ENCODE measurements at regions not wholly inside any gene's neighbourhood (a gene's known extent, or its start where the extent isn't known, plus 50 kb on each side); places are given as distances from the start of the nearest gene placed in this dataset.

GRCh38 chr4:103895876-103896465 lies 176.2 kb upstream of the TACR3 start:
- no peak for DNase-seq (ENCODE audit: low read depth in 2 of 2)
- no peaks in the 10 kb centered on the region for H3K9me3 ChIP-seq (ENCODE audit: control insufficient read depth, insufficient read depth, low read depth, low read length)

GRCh38 chr4:103892586-103892985 lies 172.8 kb upstream of the TACR3 start:
- Histone ChIP-seq H3K27me3 (ENCODE audit: control insufficient read depth, insufficient read depth, low read length) (no peaks in the 10 kb centered on the region), H3K79me2 (ENCODE audit: control insufficient read depth, insufficient read depth, low read length) (no peaks in the 10 kb centered on the region), H3K4me1 (ENCODE audit: control insufficient read depth, extremely low read depth, insufficient read depth, low read length) (no peaks in the 10 kb centered on the region), H3K9ac (ENCODE audit: insufficient read depth, low read length) (no peak overlapping the region), H4K20me1 (ENCODE audit: control insufficient read depth, extremely low read depth, insufficient read depth, low read length) (no peaks in the 10 kb centered on the region), H3K4me3 (replicated peaks in 1 of 4; ENCODE audit: control extremely low read depth in 1 of 4, insufficient read depth in 1 of 4, low read depth in 3 of 4, low read length in 4 of 4) (no peak overlapping the region), H3K9me3 (ENCODE audit: control insufficient read depth, insufficient read depth, low read depth, low read length) (no peaks in the 10 kb centered on the region), H3K4me2 (ENCODE audit: extremely low read depth, insufficient read depth, low read length) (no peak overlapping the region), H2AFZ (ENCODE audit: low read length) (no peak overlapping the region), H3K36me3 (ENCODE audit: control insufficient read depth, insufficient read depth, low read length) (no peaks in the 10 kb centered on the region), H3K27ac (ENCODE audit: insufficient read depth, low read length) (no peak overlapping the region)
- peak in 1 of 2 donors; percentile 1 for DNase-seq (ENCODE audit: low read depth in 2 of 2)
- TF ChIP-seq CTCF (conservative IDR thresholded peaks at IDR 0.05 in 1 of 2, IDR thresholded peaks at IDR 0.05 in 1 of 2; ENCODE audit: low read depth in 1 of 2, low read length in 2 of 2) = no peak
- no peak for TF ChIP-seq EZH2 (IDR thresholded peaks at IDR 0.05; ENCODE audit: low read length, missing control alignments)

More at GRCh38 chr4:103895876-103896465, 176.2 kb upstream of the TACR3 start:
- H3K27ac ChIP-seq (ENCODE audit: insufficient read depth, low read length) = no peak overlapping the region
- no peaks in the 10 kb centered on the region for H3K79me2 ChIP-seq (ENCODE audit: control insufficient read depth, insufficient read depth, low read length)
- H3K9ac ChIP-seq (ENCODE audit: insufficient read depth, low read length) = no peak overlapping the region
- TF ChIP-seq EZH2 (IDR thresholded peaks at IDR 0.05; ENCODE audit: low read length, missing control alignments) = no peak
- H3K4me3 ChIP-seq (replicated peaks in 1 of 4; ENCODE audit: control extremely low read depth in 1 of 4, insufficient read depth in 1 of 4, low read depth in 3 of 4, low read length in 4 of 4) = no peak overlapping the region
- H3K27me3 ChIP-seq (ENCODE audit: control insufficient read depth, insufficient read depth, low read length) = no peaks in the 10 kb centered on the region
- no peaks in the 10 kb centered on the region for H4K20me1 ChIP-seq (ENCODE audit: control insufficient read depth, extremely low read depth, insufficient read depth, low read length)
- H3K36me3 ChIP-seq (ENCODE audit: control insufficient read depth, insufficient read depth, low read length) = no peaks in the 10 kb centered on the region
- H3K4me1 ChIP-seq (ENCODE audit: control insufficient read depth, extremely low read depth, insufficient read depth, low read length) = no peaks in the 10 kb centered on the region
- H3K4me2 ChIP-seq (ENCODE audit: extremely low read depth, insufficient read depth, low read length) = no peak overlapping the region
- H2AFZ ChIP-seq (ENCODE audit: low read length) = no peak overlapping the region

- Histone ChIP-seq H3K9ac (ENCODE audit: insufficient read depth, low read length) (no peak overlapping the region), H3K27me3 (ENCODE audit: control insufficient read depth, insufficient read depth, low read length) (no peaks in the 10 kb centered on the region), H3K4me3 (replicated peaks in 1 of 4; ENCODE audit: control extremely low read depth in 1 of 4, insufficient read depth in 1 of 4, low read depth in 3 of 4, low read length in 4 of 4) (no peak overlapping the region), H4K20me1 (ENCODE audit: control insufficient read depth, extremely low read depth, insufficient read depth, low read length) (no peaks in the 10 kb centered on the region), H2AFZ (ENCODE audit: low read length) (no peak overlapping the region), H3K9me3 (ENCODE audit: control insufficient read depth, insufficient read depth, low read depth, low read length) (no peaks in the 10 kb centered on the region), H3K27ac (ENCODE audit: insufficient read depth, low read length) (no peak overlapping the region), H3K36me3 (ENCODE audit: control insufficient read depth, insufficient read depth, low read length) (no peaks in the 10 kb centered on the region), H3K4me1 (ENCODE audit: control insufficient read depth, extremely low read depth, insufficient read depth, low read length) (no peaks in the 10 kb centered on the region), H3K4me2 (ENCODE audit: extremely low read depth, insufficient read depth, low read length) (no peak overlapping the region), H3K79me2 (ENCODE audit: control insufficient read depth, insufficient read depth, low read length) (no peaks in the 10 kb centered on the region)
- TF ChIP-seq CTCF (conservative IDR thresholded peaks at IDR 0.05 in 1 of 2, IDR thresholded peaks at IDR 0.05 in 1 of 2; ENCODE audit: low read depth in 1 of 2, low read length in 2 of 2) (no peak), EZH2 (IDR thresholded peaks at IDR 0.05; ENCODE audit: low read length, missing control alignments) (no peak)
- DNase-seq (ENCODE audit: low read depth in 2 of 2) = peak in 1 of 2 donors; percentile 3
Measured at GRCh38 chr4:103887191-103887590, 167.4 kb upstream of the TACR3 start.
